Stomach (tissue), 8 donors: ENCODE measurements at regions not wholly inside any gene's neighbourhood (a gene's known extent, or its start where the extent isn't known, plus 50 kb on each side); places are given as distances from the start of the nearest gene placed in this dataset.

Source experiments
- DNase-seq, 2 donors: peaks; one replicate each; pipeline versions ENCODE4 v3.0.0 to v3.0.0-alpha.2; 2013 to 2019
- H3K27ac ChIP-seq, 5 donors: fragments of 200-600 bp in 4 of 5; sonication (generic) in 4 of 5; one replicate each; pipeline ENCODE4 v1.5.1; 2013 to 2019; ENCODE audit warnings: mild to moderate bottlenecking in 1 of 5, moderate library complexity in 1 of 5
- H3K27me3 ChIP-seq, 3 donors: fragments of 200-600 bp; sonication (generic); one replicate each; pipeline ENCODE4 v1.5.1; 2017 to 2019; ENCODE audit warnings: mixed run types in 1 of 3
- H3K36me3 ChIP-seq, 4 donors: fragments of 200-600 bp; sonication (generic); 1 replicate in 3 of 4; 2 replicates in 1 of 4; pipeline ENCODE4 v1.5.1; 2016 to 2019
- H3K4me1 ChIP-seq, 4 donors: fragments of 200-600 bp; sonication (generic); one replicate each; pipeline ENCODE4 v1.5.1; 2016 to 2019
- H3K4me3 ChIP-seq, 4 donors: fragments of 200-600 bp; sonication (generic) in 3 of 4; one replicate each; pipeline ENCODE4 v1.5.1; 2016 to 2019; ENCODE audit warnings: mild to moderate bottlenecking in 1 of 4
- H3K9me3 ChIP-seq, 4 donors: fragments of 200-600 bp; sonication (generic); one replicate each; pipeline ENCODE4 v1.5.1; 2016 to 2019
- CTCF ChIP-seq, 7 experiments: fragments of 450-650 bp in 4 of 7; fragments of 200-600 bp in 3 of 7; sonication (generic) in 3 of 7; IDR thresholded peaks; one replicate each; pipeline ENCODE4 v1.5.1; 2016 to 2019; ENCODE audit warnings: antibody characterized with exemption in 7 of 7, control low read depth in 2 of 7, mild to moderate bottlenecking in 1 of 7
- EP300 ChIP-seq: sonication (generic); formaldehyde crosslinking; IDR thresholded peaks from one replicate; pipeline ENCODE4 v1.6.1; 2017; ENCODE audit warnings: antibody characterized with exemption
- POLR2A ChIP-seq, 4 donors: fragments of 450-650 bp; IDR thresholded peaks; one replicate each; pipeline ENCODE4 v1.6.1; 2016; ENCODE audit warnings: antibody characterized with exemption in 4 of 4, control low read depth in 2 of 4, mild to moderate bottlenecking in 1 of 4, moderate library complexity in 1 of 4
- POLR2AphosphoS5 ChIP-seq, 3 donors: sonication (generic); formaldehyde crosslinking; IDR thresholded peaks; one replicate each; pipeline ENCODE4 v1.6.1; 2016; ENCODE audit warnings: antibody characterized with exemption in 3 of 3
- WGBS, 5 donors: extraction: QIAGEN DNeasy Blood & Tissue Kit in 3 of 5; methylation state at CpG; one replicate each; pipeline versions ENCODE4 v1.1.5 to v1.1.7; 2013 to 2018; 5-methylcytosine and 5-hydroxymethylcytosine counted together
- intact Hi-C: fragments of 100-400 bp; cut with DNase I; formaldehyde crosslinking; loops from one replicate; pipeline ENCODE4 v1.15.1; 2023; ENCODE audit warnings: low total_unique reads
- donor health status: healthy with polysubstance abuse.
- donor health status: Bipolar disorder and iron deficiency.
- donor health status: healthy.

- DNase-seq: no peak
- WGBS, 5 donors: 83 to 94% (median 89%) methylated on average over 1 of the region's 1 CpG
- intact Hi-C loops: no loop called here
- Histone ChIP-seq H3K4me3 (no peak overlapping the region), H3K36me3 (no peaks in the 10 kb centered on the region), H3K9me3 (no peaks in the 10 kb centered on the region), H3K27me3 (no peaks in the 10 kb centered on the region), H3K4me1 (no peaks in the 10 kb centered on the region), H3K27ac (no peak overlapping the region)
- no peak for TF ChIP-seq POLR2A (IDR thresholded peaks at IDR 0.05)
- TF ChIP-seq EP300: no peak
- no peak for TF ChIP-seq POLR2AphosphoS5 (IDR thresholded peaks at IDR 0.05)
- no peak for TF ChIP-seq CTCF (IDR thresholded peaks at IDR 0.05)
Measured at GRCh38 chr9:118558026-118558425, 811.2 kb downstream of the BRINP1 start.

- H3K9me3 ChIP-seq: no peaks in the 10 kb centered on the region
- no peaks in the 10 kb centered on the region for H3K36me3 ChIP-seq
- TF ChIP-seq CTCF (IDR thresholded peaks at IDR 0.05): no peak
- DNase-seq: no peak
- no peak overlapping the region for H3K4me3 ChIP-seq
- H3K4me1 ChIP-seq: no peaks in the 10 kb centered on the region
- no peaks in the 10 kb centered on the region for H3K27me3 ChIP-seq
- intact Hi-C loops: no loop called here
- no peak overlapping the region for H3K27ac ChIP-seq
Measured at GRCh38 chr9:118558891-118559290, 810.3 kb downstream of the BRINP1 start.

GRCh38 chr9:118561051-118561450, 808.2 kb downstream of the BRINP1 start:
- no peaks in the 10 kb centered on the region for H3K36me3 ChIP-seq
- no peak for DNase-seq
- no peaks in the 10 kb centered on the region for H3K9me3 ChIP-seq
- no peak overlapping the region for H3K4me3 ChIP-seq
- H3K27me3 ChIP-seq: no peaks in the 10 kb centered on the region
- TF ChIP-seq POLR2AphosphoS5 (IDR thresholded peaks at IDR 0.05): no peak
- TF ChIP-seq EP300: no peak
- no peak for TF ChIP-seq POLR2A (IDR thresholded peaks at IDR 0.05)
- no peak for TF ChIP-seq CTCF (IDR thresholded peaks at IDR 0.05)
- intact Hi-C loops: no loop called here
- H3K4me1 ChIP-seq: no peaks in the 10 kb centered on the region
- no peak overlapping the region for H3K27ac ChIP-seq
- 55 to 67% (median 63%) methylated on average over 3 of the region's 3 CpGs for WGBS, 5 donors

GRCh38 chr9:118563677-118564076, 805.6 kb downstream of the BRINP1 start:
- TF ChIP-seq POLR2A (IDR thresholded peaks at IDR 0.05): no peak
- H3K4me1 ChIP-seq: no peaks in the 10 kb centered on the region
- H3K4me3 ChIP-seq: no peak overlapping the region
- intact Hi-C loops: no loop called here
- no peaks in the 10 kb centered on the region for H3K27me3 ChIP-seq
- DNase-seq: no peak
- no peaks in the 10 kb centered on the region for H3K9me3 ChIP-seq
- no peak overlapping the region for H3K27ac ChIP-seq
- no peaks in the 10 kb centered on the region for H3K36me3 ChIP-seq
- 63 to 76% (median 72%) methylated on average over 2 of the region's 2 CpGs for WGBS, 5 donors

- WGBS, 5 donors: 83 to 90% (median 87%) methylated on average over 2 of the region's 2 CpGs
Measured at GRCh38 chr9:118567861-118568260, 801.4 kb downstream of the BRINP1 start.

More at GRCh38 chr9:118567861-118568260, 801.4 kb downstream of the BRINP1 start:
- DNase-seq: no peak
- no peak for TF ChIP-seq CTCF (IDR thresholded peaks at IDR 0.05)
- TF ChIP-seq POLR2A (IDR thresholded peaks at IDR 0.05): no peak
- H3K36me3 ChIP-seq: no peaks in the 10 kb centered on the region
- H3K4me3 ChIP-seq: no peak overlapping the region
- H3K27ac ChIP-seq: no peak overlapping the region
- no peaks in the 10 kb centered on the region for H3K4me1 ChIP-seq
- no peaks in the 10 kb centered on the region for H3K9me3 ChIP-seq
- intact Hi-C loops: no loop called here
- H3K27me3 ChIP-seq: no peaks in the 10 kb centered on the region
